RWPE1 (cell line): ENCODE measurements at regions not wholly inside any gene's neighbourhood (a gene's known extent, or its start where the extent isn't known, plus 50 kb on each side); places are given as distances from the start of the nearest gene placed in this dataset.

Experiments
- CTCF ChIA-PET: fragments of 350-600 bp; sonication (Branson Sonifier 250); formaldehyde crosslinking; extraction: SDS; loops from one replicate; lab custom pipeline; 2021; lab: Yijun Ruan, JAX
- POLR2A ChIA-PET: fragments of 400-600 bp; formaldehyde crosslinking; extraction: SDS; loops from one replicate; lab custom pipeline; 2020; ENCODE audit warnings: antibody characterized with exemption; ENCODE audit not compliant: low non-redundant PET; lab: Yijun Ruan, JAX
- DNase-seq: peaks from one replicate; pipeline ENCODE4 v3.0.0; 2012; ENCODE audit warnings: low spot score
- H3K27ac ChIP-seq: fragments of 450-650 bp; 2 replicates; pipeline ENCODE4 v1.5.1; 2017
- CTCF ChIP-seq: fragments of 450-650 bp; conservative IDR thresholded peaks from 2 replicates; pipeline ENCODE4 v1.5.1; 2017; ENCODE audit warnings: low read depth, mild to moderate bottlenecking

GRCh38 chr1:5764464-5764863 lies 227.8 kb downstream of the NPHP4 start:
- H3K27ac ChIP-seq, result no peak overlapping the region
- TF ChIP-seq CTCF, result no peak
- CTCF ChIA-PET, result no interaction called here
- POLR2A ChIA-PET, result no interaction called here
- no peak for DNase-seq

- ChIA-PET POLR2A (no interaction called here), CTCF (no interaction called here)
- DNase-seq, result no peak
- no peak for TF ChIP-seq CTCF
- no peak overlapping the region for H3K27ac ChIP-seq
These were observed 228.4 kb downstream of the NPHP4 start for GRCh38 chr1:5763696-5764370.

- CTCF ChIA-PET, result no interaction called here
- H3K27ac ChIP-seq, result no peak overlapping the region
- POLR2A ChIA-PET, result no interaction called here
- TF ChIP-seq CTCF, result no peak
- DNase-seq, result no peak
These were observed 233.2 kb downstream of the NPHP4 start for GRCh38 chr1:5758859-5759578.

GRCh38 chr1:5758000-5758858 lies 234.0 kb downstream of the NPHP4 start:
- POLR2A ChIA-PET, result no interaction called here
- no peak for DNase-seq
- no peak overlapping the region for H3K27ac ChIP-seq
- CTCF ChIA-PET, result no interaction called here
- TF ChIP-seq CTCF, result no peak

GRCh38 chr1:5757187-5757805 lies 234.9 kb downstream of the NPHP4 start:
- ChIA-PET CTCF (interaction anchor here (0.6 to 0.7 kb wide), 2 partner anchors 12 to 23 kb away, joined by 4 to 7 read pairs; no protein-coding TSS in a partner anchor), POLR2A (no interaction called here)
- no peak for DNase-seq
- TF ChIP-seq CTCF, result no peak
- no peak overlapping the region for H3K27ac ChIP-seq
